CD4-positive, alpha-beta memory T cell (primary cell): ENCODE measurements at regions not wholly inside any gene's neighbourhood (a gene's known extent, or its start where the extent isn't known, plus 50 kb on each side); places are given as distances from the start of the nearest gene placed in this dataset.

Experiments used
- CTCF ChIA-PET: fragments of 350-600 bp; sonication (Branson Sonifier 250); formaldehyde crosslinking; loops from one replicate; lab custom pipeline; 2021; ENCODE audit warnings: inconsistent platforms; ENCODE audit not compliant: partially characterized antibody; lab: Charles Lee
- POLR2A ChIA-PET: fragments of 350-600 bp; sonication (Branson Sonifier 250); formaldehyde crosslinking; loops from one replicate; lab custom pipeline; 2021; ENCODE audit not compliant: partially characterized antibody; lab: Charles Lee
- DNase-seq, 5 donors: peaks; one replicate each; pipeline versions ENCODE4 v3.0.0 to v3.0.0-alpha.2; 2020 to 2022; ENCODE audit warnings: mixed read lengths in 1 of 5
- H3K27ac ChIP-seq: one replicate; pipeline ENCODE4 v1.7.0; 2013; ENCODE audit warnings: low read depth, low read length
- H3K27me3 ChIP-seq: 2 replicates; pipeline ENCODE4 v1.7.0; 2013; ENCODE audit warnings: mild to moderate bottlenecking, low read length, moderate library complexity; ENCODE audit not compliant: insufficient read depth
- H3K36me3 ChIP-seq: 2 replicates; pipeline ENCODE4 v1.7.0; 2013; ENCODE audit warnings: mild to moderate bottlenecking, low read length, moderate library complexity; ENCODE audit not compliant: insufficient read depth
- H3K4me1 ChIP-seq: 2 replicates; pipeline ENCODE4 v1.7.0; 2013; ENCODE audit warnings: mild to moderate bottlenecking, low read length, moderate library complexity; ENCODE audit not compliant: insufficient read depth
- H3K4me3 ChIP-seq, 2 donors: one replicate each; pipeline ENCODE4 v1.7.0; 2013; ENCODE audit warnings: low read length in 2 of 2, mild to moderate bottlenecking in 1 of 2
- H3K9me3 ChIP-seq, 2 donors: one replicate each; pipeline ENCODE4 v1.7.0; 2013; ENCODE audit warnings: low read length in 2 of 2, control low read depth in 1 of 2; ENCODE audit not compliant: control insufficient read depth in 1 of 2
- H3K27ac Mint-ChIP-seq, 7 donors: one replicate each; pipeline ENCODE4 v1.8.0; 2020 to 2021; ENCODE audit warnings: mixed read lengths in 7 of 7, mild to moderate bottlenecking in 6 of 7, inconsistent platforms in 3 of 7, moderate library complexity in 3 of 7
- H3K27me3 Mint-ChIP-seq, 2 donors: one replicate each; pipeline ENCODE4 v1.8.0; 2020 to 2021; ENCODE audit warnings: mixed read lengths in 2 of 2
- H3K36me3 Mint-ChIP-seq, 2 donors: one replicate each; pipeline ENCODE4 v1.8.0; 2020 to 2021; ENCODE audit warnings: mixed read lengths in 2 of 2, inconsistent platforms in 1 of 2, mild to moderate bottlenecking in 1 of 2
- H3K4me1 Mint-ChIP-seq, 4 donors: one replicate each; pipeline ENCODE4 v1.8.0; 2020 to 2021; ENCODE audit warnings: mixed read lengths in 4 of 4, mild to moderate bottlenecking in 1 of 4
- H3K4me3 Mint-ChIP-seq, 8 donors: one replicate each; pipeline ENCODE4 v1.8.0; 2020 to 2021; ENCODE audit warnings: mixed read lengths in 8 of 8, mild to moderate bottlenecking in 7 of 8, moderate library complexity in 6 of 8, inconsistent platforms in 3 of 8
- H3K9me3 Mint-ChIP-seq, 8 donors: one replicate each; pipeline ENCODE4 v1.8.0; 2020 to 2021; ENCODE audit warnings: mixed read lengths in 8 of 8, mild to moderate bottlenecking in 5 of 8, inconsistent platforms in 3 of 8, moderate library complexity in 1 of 8
- intact Hi-C: fragments of 100-400 bp; cut with micrococcal nuclease; formaldehyde crosslinking; loops from one replicate; pipeline ENCODE4 v1.15.1; 2023

DNA sequence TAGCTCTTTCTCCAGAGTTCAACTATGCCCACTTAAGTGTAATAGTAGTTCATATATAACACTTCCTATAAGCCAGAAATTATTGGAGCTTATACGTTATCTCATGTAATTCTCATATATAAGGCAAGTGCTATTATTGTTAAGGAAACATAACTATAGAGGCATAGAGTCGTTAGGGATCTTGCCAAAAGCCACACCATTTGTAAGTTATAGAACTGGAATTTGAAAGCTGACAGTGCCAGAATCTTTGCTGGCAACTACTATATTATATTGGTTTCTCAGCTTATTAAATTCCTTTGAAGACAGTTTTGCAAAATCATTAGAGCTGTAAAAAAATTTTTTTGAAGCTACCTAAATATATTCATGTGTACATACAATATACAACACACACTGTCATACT, 51.0 kb upstream of the MBNL2 start:
- Histone ChIP-seq H3K9me3 (no peaks in the 10 kb centered on the region), H3K27ac (no peak overlapping the region), H3K4me1 (no peaks in the 10 kb centered on the region), H3K36me3 (no peaks in the 10 kb centered on the region), H3K4me3 (no peak overlapping the region), H3K27me3 (no peaks in the 10 kb centered on the region)
- Mint-ChIP-seq H3K36me3 (no peaks in the 10 kb centered on the region), H3K27me3 (peaks cover 3 to 13% of the 10 kb centered on the region in 2 donors), H3K9me3 (peaks cover 0 to 6% (median 2%) of the 10 kb centered on the region in 8 donors), H3K4me1 (peaks cover 0 to 2% (median 0%) of the 10 kb centered on the region in 4 donors), H3K27ac (no peak overlapping the region), H3K4me3 (no peak overlapping the region)
- intact Hi-C loops, result no loop called here
- DNase-seq, result no peak
- CTCF ChIA-PET, result no interaction called here
- POLR2A ChIA-PET, result no interaction called here
